ENCODE measurements at regions not wholly inside any gene's neighbourhood (a gene's known extent, or its start where the extent isn't known, plus 50 kb on each side); places are given as distances from the start of the nearest gene placed in this dataset.

DNA sequence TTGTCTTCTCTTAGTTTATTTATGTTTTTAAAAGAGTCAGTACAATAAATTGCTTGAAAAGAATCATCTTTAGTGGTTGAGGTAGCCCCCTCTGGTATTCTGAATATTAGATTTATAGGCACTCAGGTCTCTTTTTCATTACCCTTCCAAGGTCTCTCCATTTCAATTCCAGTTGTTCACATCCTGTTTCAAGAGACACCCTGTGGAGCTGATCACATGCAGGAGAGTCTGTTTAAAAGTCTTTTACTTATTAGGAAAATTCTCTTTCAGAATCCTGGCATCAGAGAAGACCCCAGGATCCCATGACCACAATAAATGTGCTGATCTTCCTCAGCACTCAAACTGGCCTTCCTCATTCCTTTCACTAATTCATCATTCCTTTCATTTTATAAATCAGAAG is 195.7 kb downstream of the ZIC4 start:
- TF ChIP-seq POLR2A (IDR thresholded peaks at IDR 0.05) = no peak
- TF ChIP-seq CTCF (IDR thresholded peaks at IDR 0.05) = no peak

Measured in right lobe of liver (tissue), 4 donors.